Mesothelial cell of epicardium (in vitro differentiated cells): ENCODE measurements at regions not wholly inside any gene's neighbourhood (a gene's known extent, or its start where the extent isn't known, plus 50 kb on each side); places are given as distances from the start of the nearest gene placed in this dataset.

Experiments used
- DNase-seq, 2 experiments: peaks; one replicate each; pipeline ENCODE4 v3.0.0; 2021; ENCODE audit warnings: low spot score in 2 of 2; ENCODE audit not compliant: unreplicated experiment in 2 of 2
- H3K27ac Mint-ChIP-seq: 2 replicates; pipeline ENCODE4 v1.8.0; 2021; ENCODE audit warnings: mixed read lengths
- H3K27me3 Mint-ChIP-seq: 2 replicates; pipeline ENCODE4 v1.8.0; 2021; ENCODE audit warnings: low read depth, mixed read lengths
- H3K36me3 Mint-ChIP-seq: 2 replicates; pipeline ENCODE4 v1.8.0; 2021; ENCODE audit warnings: mixed read lengths
- H3K4me1 Mint-ChIP-seq: 2 replicates; pipeline ENCODE4 v1.8.0; 2021; ENCODE audit warnings: mixed read lengths
- H3K4me3 Mint-ChIP-seq: 2 replicates; pipeline ENCODE4 v1.8.0; 2021; ENCODE audit warnings: mild to moderate bottlenecking, moderate library complexity, mixed read lengths
- H3K9me3 Mint-ChIP-seq: 2 replicates; pipeline ENCODE4 v1.8.0; 2021; ENCODE audit warnings: mixed read lengths
- TF ChIP-seq, protein P1 (sequence below): fragments of 200-600 bp; sonication (generic); IDR thresholded peaks from one replicate; pipeline ENCODE4 v1.5.0; 2021; ENCODE audit warnings: antibody characterized with exemption; ENCODE audit not compliant: unreplicated experiment

DNA sequence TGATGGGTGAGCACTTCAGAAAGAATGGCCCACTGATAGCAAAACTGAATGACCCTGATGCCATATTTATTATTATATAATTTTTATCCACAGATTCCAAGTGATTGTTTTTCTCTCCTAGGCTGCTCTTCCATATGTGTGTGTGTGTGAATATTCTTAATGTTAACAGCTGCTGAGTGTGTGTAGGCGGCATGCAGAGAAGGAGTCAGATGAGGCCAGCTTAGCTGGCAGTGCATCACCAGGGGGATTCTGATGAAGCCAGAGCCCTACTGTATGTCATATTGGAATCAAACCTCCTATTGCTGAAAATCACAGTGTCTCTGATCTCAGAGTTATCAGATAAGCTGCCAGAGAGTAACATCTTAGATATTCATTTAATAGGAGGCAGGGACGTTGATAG, 177.1 kb downstream of the DMAC1 start:
- Mint-ChIP-seq H3K4me1 (no peaks in the 10 kb centered on the region), H3K36me3 (no peaks in the 10 kb centered on the region), H3K27me3 (no peaks in the 10 kb centered on the region), H3K27ac (no peak overlapping the region), H3K9me3 (peaks cover 4% of the 10 kb centered on the region), H3K4me3 (no peak overlapping the region)
- DNase-seq = no peak
- TF ChIP-seq, protein P1, sequence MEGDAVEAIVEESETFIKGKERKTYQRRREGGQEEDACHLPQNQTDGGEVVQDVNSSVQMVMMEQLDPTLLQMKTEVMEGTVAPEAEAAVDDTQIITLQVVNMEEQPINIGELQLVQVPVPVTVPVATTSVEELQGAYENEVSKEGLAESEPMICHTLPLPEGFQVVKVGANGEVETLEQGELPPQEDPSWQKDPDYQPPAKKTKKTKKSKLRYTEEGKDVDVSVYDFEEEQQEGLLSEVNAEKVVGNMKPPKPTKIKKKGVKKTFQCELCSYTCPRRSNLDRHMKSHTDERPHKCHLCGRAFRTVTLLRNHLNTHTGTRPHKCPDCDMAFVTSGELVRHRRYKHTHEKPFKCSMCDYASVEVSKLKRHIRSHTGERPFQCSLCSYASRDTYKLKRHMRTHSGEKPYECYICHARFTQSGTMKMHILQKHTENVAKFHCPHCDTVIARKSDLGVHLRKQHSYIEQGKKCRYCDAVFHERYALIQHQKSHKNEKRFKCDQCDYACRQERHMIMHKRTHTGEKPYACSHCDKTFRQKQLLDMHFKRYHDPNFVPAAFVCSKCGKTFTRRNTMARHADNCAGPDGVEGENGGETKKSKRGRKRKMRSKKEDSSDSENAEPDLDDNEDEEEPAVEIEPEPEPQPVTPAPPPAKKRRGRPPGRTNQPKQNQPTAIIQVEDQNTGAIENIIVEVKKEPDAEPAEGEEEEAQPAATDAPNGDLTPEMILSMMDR = no peak

DNA sequence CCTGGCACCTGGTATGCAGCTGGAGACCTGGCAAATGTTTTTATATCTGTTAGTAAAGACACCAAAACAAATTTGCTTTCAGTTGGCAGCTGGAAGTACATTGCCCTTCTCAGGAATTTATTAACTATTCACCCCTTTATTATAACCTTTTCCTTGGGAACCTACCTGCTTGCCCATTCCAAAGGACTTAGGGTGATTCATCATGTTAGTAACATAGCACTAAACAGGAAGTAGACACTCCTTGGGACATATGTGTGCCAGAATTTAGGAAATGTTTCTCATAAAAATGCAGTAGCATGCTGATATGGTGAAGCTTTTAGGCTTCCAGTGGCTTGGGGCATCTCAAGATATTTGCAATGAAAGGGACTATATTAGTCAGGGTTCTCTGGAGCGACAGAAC, 184.2 kb downstream of the DMAC1 start:
- peaks cover 14% of the 10 kb centered on the region for H3K9me3 Mint-ChIP-seq
- no peaks in the 10 kb centered on the region for H3K36me3 Mint-ChIP-seq
- no peaks in the 10 kb centered on the region for H3K4me1 Mint-ChIP-seq
- TF ChIP-seq, protein P1 = no peak
- DNase-seq = no peak
- no peaks in the 10 kb centered on the region for H3K27me3 Mint-ChIP-seq
- no peak overlapping the region for H3K27ac Mint-ChIP-seq
- H3K4me3 Mint-ChIP-seq = no peak overlapping the region

DNA sequence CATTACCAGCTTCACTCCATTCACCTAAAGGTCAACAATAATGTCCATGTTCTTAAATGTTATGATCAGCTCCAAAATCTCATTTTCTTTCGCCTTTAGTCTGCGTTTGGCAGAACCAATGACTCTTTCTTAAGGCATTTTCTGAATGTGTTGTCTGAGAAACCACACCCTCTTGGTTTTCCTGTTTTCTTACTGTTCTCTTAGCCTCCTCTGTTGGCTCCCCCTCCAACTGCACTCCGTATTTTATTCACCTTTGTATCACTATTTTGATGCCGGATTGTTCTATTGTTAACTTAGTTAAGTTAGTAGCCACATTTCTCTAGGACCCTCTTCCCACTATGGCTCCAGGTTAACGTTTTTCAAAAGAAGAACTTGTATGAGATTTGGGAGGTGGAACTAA, 185.6 kb downstream of the DMAC1 start:
- Mint-ChIP-seq H3K4me1 (no peaks in the 10 kb centered on the region), H3K27ac (no peak overlapping the region), H3K27me3 (no peaks in the 10 kb centered on the region), H3K9me3 (peaks cover 14% of the 10 kb centered on the region), H3K36me3 (no peaks in the 10 kb centered on the region), H3K4me3 (no peak overlapping the region)
- TF ChIP-seq, protein P1 = no peak
- DNase-seq = no peak

DNA sequence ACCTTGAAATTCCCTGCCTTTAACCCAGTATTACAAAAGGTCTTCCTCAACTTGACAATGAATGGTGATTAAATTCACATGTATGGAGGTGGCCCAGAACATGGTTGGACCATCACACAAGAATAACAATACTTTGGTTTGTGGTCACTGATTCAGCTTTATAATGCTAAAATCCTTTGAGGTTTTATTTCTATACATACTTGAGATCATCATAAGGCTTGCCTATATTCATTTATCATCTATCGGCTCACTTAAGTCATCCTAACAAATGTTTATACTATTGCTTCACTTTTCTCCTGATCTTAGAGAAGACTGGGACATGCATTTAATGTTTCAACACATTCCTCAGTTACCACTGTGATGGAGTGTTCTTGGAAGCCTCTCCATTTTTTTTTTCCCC, 191.3 kb downstream of the DMAC1 start:
- no peak overlapping the region for H3K4me3 Mint-ChIP-seq
- no peaks in the 10 kb centered on the region for H3K27me3 Mint-ChIP-seq
- no peaks in the 10 kb centered on the region for H3K36me3 Mint-ChIP-seq
- peaks cover 14% of the 10 kb centered on the region for H3K9me3 Mint-ChIP-seq
- TF ChIP-seq, protein P1 = no peak
- no peak for DNase-seq
- H3K4me1 Mint-ChIP-seq = peaks cover 18% of the 10 kb centered on the region
- no peak overlapping the region for H3K27ac Mint-ChIP-seq

DNA sequence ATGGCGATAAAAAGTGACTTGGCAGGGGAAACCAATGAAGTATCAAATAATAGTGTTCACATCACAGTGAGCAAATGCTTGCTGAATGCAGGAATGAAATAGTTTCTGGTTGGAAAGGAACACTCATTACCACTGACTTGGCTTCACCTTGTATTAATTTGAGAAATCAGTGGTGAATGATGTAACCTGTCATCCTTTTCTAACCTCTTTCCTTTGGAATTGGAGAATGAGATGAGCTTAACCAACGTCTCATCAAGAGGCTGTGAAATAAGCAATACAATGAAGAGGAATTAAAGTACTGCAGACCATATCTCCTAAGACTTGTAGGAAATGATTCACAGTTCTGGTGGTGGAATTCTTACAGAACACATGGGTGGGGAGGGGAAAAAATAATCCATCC, 192.2 kb downstream of the DMAC1 start:
- Mint-ChIP-seq H3K4me3 (no peak overlapping the region), H3K4me1 (peaks cover 18% of the 10 kb centered on the region), H3K27ac (no peak overlapping the region), H3K9me3 (peaks cover 14% of the 10 kb centered on the region), H3K36me3 (no peaks in the 10 kb centered on the region), H3K27me3 (no peaks in the 10 kb centered on the region)
- TF ChIP-seq, protein P1 = no peak
- DNase-seq = no peak

DNA sequence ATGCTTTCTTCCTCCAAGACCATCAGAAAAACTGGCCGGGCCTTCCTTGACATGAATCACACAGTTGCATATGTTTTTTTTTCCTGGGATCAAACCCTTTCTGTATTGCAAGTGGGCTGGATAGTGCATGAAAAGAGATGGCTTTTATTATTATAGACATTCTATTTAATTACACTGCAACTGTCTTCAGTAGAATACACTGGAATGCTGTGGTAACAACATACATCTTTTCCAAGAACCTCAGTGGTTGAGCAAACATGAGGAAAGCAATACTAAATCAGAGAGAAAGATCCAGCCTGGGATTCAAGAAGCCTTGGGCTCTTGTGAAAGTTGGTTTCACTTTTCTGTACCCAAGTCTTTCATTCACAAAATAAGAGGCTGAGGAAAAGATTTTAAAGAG, 193.0 kb downstream of the DMAC1 start:
- H3K4me1 Mint-ChIP-seq = peaks cover 18% of the 10 kb centered on the region
- no peak for DNase-seq
- TF ChIP-seq, protein P1 = no peak
- H3K36me3 Mint-ChIP-seq = no peaks in the 10 kb centered on the region
- no peak overlapping the region for H3K4me3 Mint-ChIP-seq
- H3K27me3 Mint-ChIP-seq = peaks cover 2% of the 10 kb centered on the region
- H3K27ac Mint-ChIP-seq = no peak overlapping the region
- peaks cover 10% of the 10 kb centered on the region for H3K9me3 Mint-ChIP-seq
